Inferior parietal cortex (tissue), 1 donor: ENCODE measurements at regions not wholly inside any gene's neighbourhood (a gene's known extent, or its start where the extent isn't known, plus 50 kb on each side); places are given as distances from the start of the nearest gene placed in this dataset.

Experiments
- DNase-seq: peaks from one replicate; pipeline ENCODE4 v3.0.0-alpha.2; 2016; ENCODE audit errors: extremely low spot score

DNA sequence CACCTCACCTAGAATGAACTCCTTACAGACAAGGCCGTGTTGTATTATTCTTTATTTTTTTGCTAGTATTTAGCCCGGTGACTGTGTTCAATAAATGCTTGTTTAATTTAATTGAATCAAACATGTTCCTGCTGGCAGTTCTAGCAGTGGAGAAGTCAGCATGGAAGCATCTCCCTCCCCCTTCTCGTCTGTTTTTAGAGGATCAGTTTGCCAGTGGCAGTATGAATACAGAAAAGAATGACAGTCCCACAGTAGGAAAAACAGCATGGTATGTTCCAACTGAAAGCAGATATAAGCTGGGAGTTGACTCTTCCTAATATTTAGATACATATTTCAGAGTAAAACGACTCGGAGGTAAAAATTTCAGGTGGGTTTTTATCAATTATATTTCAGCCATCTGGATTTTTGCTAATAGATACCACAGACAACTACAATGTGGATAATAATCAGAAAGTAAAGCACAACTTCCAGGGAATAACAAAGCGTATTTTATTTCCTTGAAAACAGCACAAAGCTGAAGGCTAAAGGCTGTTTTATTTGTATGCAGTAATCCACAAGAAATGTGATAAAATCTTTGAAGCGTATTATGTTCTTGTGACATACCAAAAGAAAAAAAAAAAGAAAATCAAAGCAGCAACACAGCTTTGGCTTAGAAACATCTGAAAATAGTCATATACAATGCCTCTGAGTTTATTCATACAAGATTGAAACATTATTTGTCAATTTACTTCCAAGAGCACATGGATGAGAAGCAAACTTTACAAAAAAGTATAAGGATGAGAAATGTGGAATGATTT lies 244.5 kb upstream of the KCNMB2 start:
- no peak for DNase-seq

DNA sequence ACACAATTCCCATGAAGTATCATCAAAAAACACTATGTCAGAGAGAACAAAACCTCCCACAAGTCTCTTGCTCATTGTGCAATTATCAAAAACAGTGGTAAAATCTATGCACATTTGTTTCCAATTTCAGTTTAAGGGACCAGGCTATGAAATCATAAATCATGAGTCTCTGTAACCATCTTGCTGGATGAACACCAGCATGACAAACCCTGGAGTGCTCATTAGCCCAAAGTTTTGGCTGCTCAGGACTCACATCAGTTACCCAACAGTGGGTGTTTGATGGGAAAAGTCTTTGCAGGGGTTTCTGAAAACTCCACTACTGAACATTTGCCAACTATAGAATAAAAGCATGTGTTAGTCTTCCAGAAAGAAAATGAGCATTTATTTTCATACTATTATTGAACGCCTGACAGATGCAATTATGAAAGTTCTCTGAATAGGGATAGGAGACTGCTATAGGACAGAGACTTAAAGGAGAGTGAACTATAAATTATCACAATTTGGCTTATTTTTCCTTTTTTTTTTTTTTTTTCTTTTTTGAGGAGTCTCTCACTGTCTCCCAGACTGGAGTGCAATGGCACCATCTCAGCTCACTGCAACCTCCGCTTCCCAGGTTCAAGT lies 240.8 kb upstream of the KCNMB2 start:
- peak; percentile 35 for DNase-seq

- DNase-seq: no peak
These were observed 239.0 kb upstream of the KCNMB2 start for GRCh38 chr3:178297199-178297598.

- DNase-seq: no peak
These were observed 238.5 kb upstream of the KCNMB2 start for GRCh38 chr3:178297740-178298139.

DNA sequence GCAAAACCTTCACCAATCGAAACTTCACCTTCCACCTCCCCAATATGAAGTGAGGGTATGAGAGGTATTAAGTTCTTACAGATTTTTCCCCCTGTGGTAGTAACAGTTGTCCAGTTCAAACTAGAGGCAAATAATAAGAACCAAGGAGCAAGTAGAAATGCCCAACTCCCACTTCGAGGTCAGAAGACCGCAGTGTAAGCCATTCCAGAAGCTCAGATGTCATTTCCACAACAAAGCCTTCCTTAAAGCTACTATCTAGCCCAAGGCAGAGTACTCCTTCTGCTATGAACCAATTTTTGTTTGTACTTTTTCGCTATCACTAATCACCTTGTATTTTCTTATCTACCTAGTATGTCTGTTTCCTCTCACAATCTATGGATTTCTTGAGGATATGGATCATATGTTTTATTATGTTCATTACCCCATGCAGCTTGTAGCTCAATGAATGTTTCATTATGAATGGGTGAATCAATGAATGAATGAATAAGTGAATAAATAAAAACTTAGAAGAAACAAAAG lies 235.7 kb upstream of the KCNMB2 start:
- no peak for DNase-seq

- no peak for DNase-seq
These were observed 233.0 kb upstream of the KCNMB2 start for GRCh38 chr3:178302966-178303930.

DNA sequence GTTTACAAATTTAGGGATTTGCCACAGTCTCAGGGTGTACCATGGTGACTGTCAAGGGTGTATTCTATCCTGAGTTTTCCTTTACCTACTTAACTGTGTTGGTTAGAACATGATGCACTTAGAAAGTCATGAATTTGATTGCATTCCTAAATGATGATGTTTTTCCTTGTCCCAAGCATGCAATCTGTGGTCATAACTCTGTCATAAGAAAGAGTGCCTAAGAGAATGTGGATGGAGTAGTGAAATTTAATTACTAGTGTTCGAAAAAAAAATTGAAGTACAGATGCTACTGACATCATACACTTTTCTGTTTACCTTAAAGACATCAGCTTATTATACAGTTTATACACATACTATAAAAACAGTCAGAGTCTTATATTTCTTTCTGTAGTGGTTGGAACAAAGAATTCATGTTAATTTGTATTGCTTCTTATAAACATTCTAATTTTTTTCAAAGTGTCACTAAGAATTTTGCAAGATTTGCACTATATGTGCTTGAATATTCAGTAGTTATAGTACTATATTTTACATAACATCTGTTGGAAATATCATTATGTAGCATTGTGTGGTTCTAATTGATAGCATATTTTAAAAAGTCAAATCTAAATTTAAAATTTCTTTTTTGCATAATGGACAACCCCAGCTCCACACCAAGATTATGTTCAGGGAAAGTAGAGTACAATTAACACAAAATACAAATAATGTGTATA lies 231.3 kb upstream of the KCNMB2 start:
- DNase-seq: no peak

DNA sequence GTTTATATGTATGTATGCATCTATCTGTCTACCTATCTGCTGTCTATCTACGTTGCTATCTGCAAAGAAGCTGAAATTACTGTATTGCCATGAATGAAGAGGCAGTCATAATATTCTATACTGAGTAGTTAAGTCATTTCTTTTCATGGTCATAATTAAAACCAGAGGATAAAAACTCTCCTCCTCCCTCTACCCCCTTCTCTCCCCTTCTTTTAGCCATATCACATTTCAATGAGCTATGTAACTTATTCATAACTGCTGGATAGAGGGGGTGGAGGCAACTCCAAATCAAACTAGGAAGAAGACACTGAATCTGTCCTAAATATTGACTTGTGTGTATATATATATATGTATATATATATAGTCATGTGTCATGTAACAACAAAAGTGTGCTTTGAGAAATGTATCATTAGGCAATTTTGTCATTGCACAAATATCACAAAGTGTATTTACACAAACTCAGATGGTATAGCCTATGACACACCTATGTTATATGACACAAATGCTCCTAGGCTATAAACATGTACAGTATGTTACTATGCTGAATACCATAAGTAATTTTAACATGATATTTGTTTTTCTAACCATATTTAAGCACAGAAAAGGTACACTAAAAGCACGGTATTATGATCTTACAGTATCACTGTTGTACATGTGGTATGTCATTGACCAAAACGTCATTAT lies 229.7 kb upstream of the KCNMB2 start:
- DNase-seq: no peak

- DNase-seq: no peak
These were observed 227.5 kb upstream of the KCNMB2 start for GRCh38 chr3:178308771-178309170.

GRCh38 chr3:178310949-178311348 lies 225.3 kb upstream of the KCNMB2 start:
- no peak for DNase-seq

GRCh38 chr3:178313716-178314115 lies 222.5 kb upstream of the KCNMB2 start:
- no peak for DNase-seq

DNA sequence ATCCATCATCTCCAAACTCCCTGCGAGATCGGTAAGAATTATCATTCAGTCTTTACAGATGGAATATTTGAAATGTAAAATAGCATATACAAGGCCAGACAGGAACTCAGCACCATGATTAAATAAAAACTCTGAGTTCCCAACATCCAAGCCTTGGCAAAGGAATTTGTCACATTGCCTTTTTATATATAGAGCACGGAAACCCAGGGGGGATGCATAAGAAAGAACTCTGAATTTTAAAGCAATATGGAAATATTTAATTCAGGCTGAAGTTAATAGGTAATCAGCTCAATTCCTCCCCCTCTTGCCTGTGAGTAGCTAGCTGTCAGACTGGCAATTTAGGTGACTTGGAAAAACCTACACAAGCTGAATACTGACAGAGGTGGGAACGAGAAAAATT lies 217.9 kb upstream of the KCNMB2 start:
- no peak for DNase-seq

- no peak for DNase-seq
These were observed 217.1 kb upstream of the KCNMB2 start for GRCh38 chr3:178318941-178319816.

DNA sequence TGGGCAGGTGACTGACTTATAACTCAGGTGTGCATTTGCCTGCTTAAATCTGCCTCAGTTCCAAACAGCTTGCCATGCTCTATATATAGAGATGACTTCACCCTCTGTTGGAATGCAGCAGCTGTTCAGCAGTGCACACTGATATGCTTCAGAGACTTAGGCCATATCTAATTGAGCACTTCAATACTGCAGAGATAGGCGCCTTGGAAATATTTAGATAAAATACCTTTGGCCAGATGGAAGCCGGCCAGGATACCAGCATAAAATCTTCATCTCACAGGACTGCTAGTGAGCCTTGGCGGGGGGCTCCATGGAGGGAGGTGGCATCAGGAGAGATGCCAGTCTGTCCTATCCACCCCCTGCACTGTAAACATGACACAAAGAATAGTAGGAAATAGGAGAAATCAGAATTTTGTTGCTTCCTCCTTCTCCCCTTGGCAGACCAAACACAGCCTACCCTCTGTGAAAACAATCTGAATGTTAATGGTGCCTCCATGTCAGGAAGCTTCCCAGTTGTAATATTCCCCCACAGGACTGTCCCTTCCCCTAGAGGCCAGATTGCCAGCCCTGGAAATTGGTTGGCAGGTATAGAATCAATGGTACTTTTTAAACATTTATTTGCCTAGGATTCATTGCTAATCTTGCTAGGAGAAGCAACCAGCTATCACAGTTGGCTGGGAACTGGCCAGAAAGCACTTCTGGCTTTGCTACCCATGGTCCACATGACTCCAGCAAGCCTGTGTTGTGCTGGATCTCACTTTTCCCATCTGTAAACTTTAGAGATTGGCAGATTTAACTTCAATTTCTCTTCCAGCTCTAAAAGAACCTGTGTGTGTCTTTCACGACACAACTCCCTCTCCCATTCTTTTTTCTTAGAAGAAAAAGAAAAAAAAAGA lies 215.5 kb upstream of the KCNMB2 start:
- DNase-seq: no peak

DNA sequence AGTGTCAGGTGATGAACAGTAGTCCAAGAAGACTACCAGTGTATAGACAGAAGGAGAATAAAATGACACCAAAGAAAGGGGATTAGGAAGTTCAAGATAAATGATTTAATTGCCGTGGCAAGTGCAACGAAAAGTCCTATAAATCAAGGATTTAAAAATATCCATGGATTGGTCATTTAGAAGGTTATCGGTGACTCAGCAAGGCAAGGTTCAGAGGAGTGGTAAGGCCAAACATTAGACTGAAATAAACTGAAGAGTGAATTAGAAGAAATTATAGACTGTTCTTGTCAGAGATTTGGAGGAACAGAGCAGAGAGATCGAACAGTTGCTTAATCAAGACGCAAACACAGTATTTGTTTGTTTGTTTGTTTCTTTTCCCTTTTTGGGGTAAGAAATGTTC lies 211.9 kb upstream of the KCNMB2 start:
- no peak for DNase-seq

GRCh38 chr3:178325330-178325729 lies 210.9 kb upstream of the KCNMB2 start:
- no peak for DNase-seq

DNA sequence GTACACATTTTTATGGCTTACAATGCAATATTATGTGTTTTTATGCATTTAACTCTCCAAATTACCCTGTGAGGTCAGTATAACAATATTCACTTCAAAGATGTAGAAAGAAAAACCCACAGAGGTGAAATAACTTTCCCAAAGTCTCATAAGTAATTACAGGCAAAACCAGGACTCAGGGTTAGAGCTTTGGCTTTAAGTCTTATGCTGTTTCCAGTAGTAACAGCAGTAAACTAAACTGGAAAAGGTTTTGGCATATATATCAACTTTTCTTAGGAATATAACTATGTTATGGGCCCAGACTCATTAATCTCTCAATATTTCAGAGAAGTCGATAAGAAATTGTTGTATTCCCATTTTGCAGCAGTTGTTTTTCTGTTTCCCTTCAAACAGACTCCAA lies 206.3 kb upstream of the KCNMB2 start:
- no peak for DNase-seq

DNA sequence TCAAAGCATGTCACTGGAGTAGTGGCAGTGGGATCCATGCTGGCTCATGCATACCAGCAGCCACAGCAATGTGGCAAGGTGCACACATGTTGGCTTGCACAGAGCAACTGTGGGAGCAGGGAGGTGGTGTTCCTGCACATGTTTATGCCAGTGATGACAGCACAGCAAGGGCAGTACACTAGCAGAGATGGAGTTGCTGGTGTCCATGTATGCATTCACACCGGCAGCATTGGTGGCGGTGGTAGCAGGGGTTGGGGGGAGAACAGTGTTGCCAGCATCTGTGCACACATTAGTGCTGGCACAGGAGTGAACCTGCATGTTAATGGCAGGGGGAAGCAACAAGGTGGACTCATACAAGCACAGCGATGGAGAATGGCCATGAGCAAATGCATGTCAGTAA lies 202.0 kb upstream of the KCNMB2 start:
- no peak for DNase-seq

DNA sequence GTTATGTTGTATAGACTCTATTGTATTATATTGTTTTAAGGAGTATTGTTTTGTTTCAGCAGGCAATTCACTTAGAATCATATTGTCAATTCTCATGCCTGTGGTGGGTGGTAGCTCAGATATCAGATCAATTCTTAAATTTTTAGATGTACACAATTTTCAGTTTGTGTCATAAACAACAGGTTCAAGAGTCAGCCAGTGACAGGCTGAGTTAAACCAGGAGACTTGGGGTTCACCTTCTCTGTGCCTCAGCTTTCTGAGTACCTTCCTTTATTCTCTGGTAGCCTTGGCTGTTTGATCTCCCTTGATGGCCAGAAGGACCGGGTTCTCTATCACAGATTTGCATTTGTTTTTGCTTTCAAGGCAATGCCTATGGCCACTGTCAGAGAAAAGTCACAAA lies 199.9 kb upstream of the KCNMB2 start:
- no peak for DNase-seq
